Motor neuron (in vitro differentiated cells): ENCODE measurements at regions not wholly inside any gene's neighbourhood (a gene's known extent, or its start where the extent isn't known, plus 50 kb on each side); places are given as distances from the start of the nearest gene placed in this dataset.

Experiments
- ATAC-seq, 8 experiments: fragments of 200-7000 bp; cut with Tn5 transposase; replicated peaks in 6 of 8; 2 replicates each; pipeline ENCODE4 v1.8.0; 2021; ENCODE audit warnings: mild to moderate bottlenecking in 8 of 8, moderate library complexity in 8 of 8
- H3K27ac ChIP-seq, 2 donors: fragments of 250-450 bp; sonication (Bioruptor Pico); 2 replicates each; pipeline ENCODE4 v1.9.0; 2021; ENCODE audit warnings: antibody characterized with exemption in 2 of 2, mild to moderate bottlenecking in 2 of 2, moderate library complexity in 1 of 2
- H3K4me1 ChIP-seq, 2 donors: fragments of 250-450 bp; sonication (Bioruptor Pico); replicated peaks in 1 of 2; 2 replicates each; pipeline ENCODE4 v1.6.1; 2021; ENCODE audit warnings: antibody characterized with exemption in 2 of 2, mild to moderate bottlenecking in 2 of 2, moderate library complexity in 1 of 2
- H3K4me3 ChIP-seq, 5 donors: fragments of 250-450 bp; sonication (Bioruptor Pico); 2 replicates each; pipeline ENCODE4 v1.9.0; 2021; ENCODE audit warnings: antibody characterized with exemption in 5 of 5, mild to moderate bottlenecking in 5 of 5, moderate library complexity in 4 of 5
- WGBS, 10 experiments: fragments of 450-650 bp; shearing (Covaris generic); methylation state at CpG; one replicate each; pipeline ENCODE4 v1.0.0; 2022; 5-methylcytosine and 5-hydroxymethylcytosine counted together
- in situ Hi-C, 9 experiments: fragments of 400-800 bp; cut with MboI; loops; one replicate each; pipeline ENCODE4 v1.15.0; 2021; ENCODE audit warnings: low sequenced_read_pairs in 9 of 9, low pct_unique_long_range_greater_than_20kb in 2 of 9; ENCODE audit not compliant: unreplicated experiment in 9 of 9

DNA sequence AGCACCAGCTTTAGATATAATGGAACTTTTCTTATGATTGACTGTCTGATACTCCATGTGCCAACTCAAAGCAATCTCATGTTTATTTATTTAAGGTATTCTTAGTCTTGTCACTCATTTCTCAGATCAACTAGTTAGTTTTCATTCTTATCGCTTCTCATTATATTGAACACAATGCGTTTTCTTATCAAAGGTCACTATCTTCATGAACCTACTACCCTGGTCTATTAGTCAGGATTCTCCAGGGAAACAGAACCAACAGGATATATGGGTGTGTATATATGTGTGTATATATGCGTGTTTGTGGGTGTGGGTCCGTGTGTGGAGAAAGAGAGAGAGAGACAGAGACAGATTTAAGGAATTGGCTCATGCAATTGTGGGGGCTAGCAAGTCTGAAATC, 619.9 kb downstream of the ZEB2 start:
- Histone ChIP-seq H3K27ac (no peak overlapping the region), H3K4me1 (no peaks in the 10 kb centered on the region), H3K4me3 (no peak overlapping the region)
- in situ Hi-C loops: no loop called here
- WGBS, 10 experiments: 0 to 100% (median 90%) methylated on average over 1 to 4 of the region's 4 CpGs
- peak in 1 of 8 experiments; percentile 40 for ATAC-seq

GRCh38 chr2:143893371-143893770, 626.5 kb downstream of the ZEB2 start:
- Histone ChIP-seq H3K4me3 (no peak overlapping the region), H3K4me1 (peaks cover 4 to 8% of the 10 kb centered on the region in 2 donors), H3K27ac (no peak overlapping the region)
- in situ Hi-C loops: no loop called here
- peak in 5 of 8 experiments; percentile 14 to 47 (median 31) for ATAC-seq
- WGBS, 10 experiments: 47 to 89% methylated on average over 3 of the region's 3 CpGs; no CpG with 5 or more reads in 8 of the 10 experiments

- H3K4me3 ChIP-seq: no peak overlapping the region
- ATAC-seq: peak in 3 of 8 experiments; percentile 36 to 55 (median 40)
- peaks cover 4 to 8% of the 10 kb centered on the region in 2 donors for H3K4me1 ChIP-seq
- H3K27ac ChIP-seq: no peak overlapping the region
- WGBS, 10 experiments: 3 to 64% (median 29%) methylated on average over 1 to 7 of the region's 7 CpGs; no CpG with 5 or more reads in 2 of the 10 experiments
- in situ Hi-C loops: no loop called here
These were observed 628.0 kb downstream of the ZEB2 start for GRCh38 chr2:143891879-143892308.

GRCh38 chr2:143890798-143891197, 629.1 kb downstream of the ZEB2 start:
- WGBS, 10 experiments: 33 to 100% (median 85%) methylated on average over 1 to 3 of the region's 3 CpGs; no CpG with 5 or more reads in 2 of the 10 experiments
- Histone ChIP-seq H3K27ac (no peak overlapping the region), H3K4me3 (no peak overlapping the region), H3K4me1 (peaks cover 4 to 8% of the 10 kb centered on the region in 2 donors)
- no peak for ATAC-seq
- in situ Hi-C loops: no loop called here

DNA sequence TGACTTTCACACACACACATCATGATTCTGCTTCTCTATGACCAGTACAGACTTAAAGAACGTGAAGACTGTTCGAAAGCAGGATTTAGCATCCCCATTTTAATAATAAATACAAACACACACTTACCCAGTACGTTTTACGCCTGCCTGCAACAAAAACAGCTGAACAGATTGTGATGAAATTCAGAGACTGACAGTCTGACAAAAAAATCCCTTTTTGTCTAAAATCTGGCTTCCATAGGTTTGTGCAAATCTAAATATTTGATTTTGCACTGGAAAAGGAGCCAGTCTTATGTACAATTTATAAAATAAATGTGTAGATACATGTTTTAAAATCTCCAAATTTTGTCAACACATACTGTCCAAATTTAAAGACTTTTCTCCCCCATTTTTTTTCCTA, 630.7 kb downstream of the ZEB2 start:
- no peak for ATAC-seq
- Histone ChIP-seq H3K4me3 (no peak overlapping the region), H3K27ac (no peak overlapping the region), H3K4me1 (peaks cover 4 to 8% of the 10 kb centered on the region in 2 donors)
- 73 to 100% (median 88%) methylated on average over 2 to 4 of the region's 4 CpGs; no CpG with 5 or more reads in 1 of the 10 experiments for WGBS, 10 experiments
- in situ Hi-C loops: no loop called here

DNA sequence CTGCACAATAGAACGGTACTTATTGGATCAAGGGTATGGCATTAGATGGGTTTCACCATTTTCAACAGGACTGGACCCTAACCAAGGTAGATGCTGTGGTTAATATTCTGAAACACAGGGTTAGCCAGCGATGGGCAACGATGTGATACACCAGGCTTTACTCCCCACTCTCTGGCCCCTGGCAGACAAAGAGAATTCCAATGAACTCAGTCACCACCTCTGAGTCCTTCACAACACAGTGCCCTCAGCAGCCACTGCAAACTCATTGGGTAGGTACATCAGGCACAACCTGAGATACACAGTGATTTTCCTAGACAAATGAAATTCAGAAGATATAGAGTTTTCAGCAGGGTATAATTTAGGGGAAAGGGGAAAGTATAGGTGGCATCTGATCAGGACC, 634.5 kb downstream of the ZEB2 start:
- ATAC-seq: no peak
- Histone ChIP-seq H3K4me3 (no peak overlapping the region), H3K27ac (no peak overlapping the region), H3K4me1 (no peaks in the 10 kb centered on the region)
- in situ Hi-C loops: no loop called here
- 71 to 100% (median 83%) methylated on average over 1 to 3 of the region's 3 CpGs; no CpG with 5 or more reads in 5 of the 10 experiments for WGBS, 10 experiments

- WGBS, 10 experiments: 33 to 100% (median 92%) methylated on average over 1 to 2 of the region's 2 CpGs; no CpG with 5 or more reads in 4 of the 10 experiments
- no peak for ATAC-seq
- in situ Hi-C loops: no loop called here
These were observed 638.7 kb downstream of the ZEB2 start for GRCh38 chr2:143881246-143881645.

DNA sequence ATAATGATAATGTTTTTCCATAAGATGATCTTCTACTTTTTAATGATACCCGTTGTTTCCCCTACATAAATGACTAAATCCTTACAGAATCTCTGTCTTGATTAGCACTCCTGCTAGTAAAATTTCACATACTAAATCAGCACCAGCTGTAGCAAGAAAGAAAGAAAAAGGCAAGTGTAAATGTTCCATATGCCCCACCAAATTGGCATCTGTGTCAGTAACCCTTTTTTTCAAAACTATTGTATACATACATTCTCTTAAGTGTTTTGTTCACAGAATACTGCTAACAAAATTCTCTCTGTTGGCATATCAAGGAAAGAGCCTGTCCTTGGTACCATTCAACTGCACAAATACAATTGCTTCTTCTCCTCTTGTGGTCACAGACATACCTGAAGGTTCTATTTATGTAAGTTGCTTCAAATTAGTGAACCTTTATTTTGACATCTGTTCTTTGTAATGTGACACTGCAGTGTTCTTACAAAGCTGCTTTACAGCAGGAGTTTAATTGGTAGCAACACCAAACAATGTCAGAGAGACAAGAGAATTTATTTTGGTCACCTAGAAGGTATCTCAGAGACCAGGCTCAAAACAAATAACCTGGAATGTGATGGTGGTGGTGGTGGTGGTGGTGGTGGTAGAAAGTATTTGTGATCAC, 641.9 kb downstream of the ZEB2 start:
- no peak for ATAC-seq
- no peak overlapping the region for H3K27ac ChIP-seq
- no peak overlapping the region for H3K4me3 ChIP-seq
- H3K4me1 ChIP-seq: no peaks in the 10 kb centered on the region
- in situ Hi-C loops: no loop called here
- 0 to 100% (median 67%) methylated on average over 1 of the region's 1 CpG; no CpG with 5 or more reads in 1 of the 10 experiments for whole genome bisulfite sequencing, 10 experiments

More at GRCh38 chr2:143881246-143881645, 638.7 kb downstream of the ZEB2 start:
- Histone ChIP-seq H3K27ac (no peak overlapping the region), H3K4me3 (no peak overlapping the region), H3K4me1 (no peaks in the 10 kb centered on the region)

- in situ Hi-C loops: no loop called here
- Histone ChIP-seq H3K4me3 (no peak overlapping the region), H3K4me1 (no peaks in the 10 kb centered on the region), H3K27ac (no peak overlapping the region)
- WGBS, 10 experiments: 58 to 100% (median 69%) methylated on average over 2 to 10 of the region's 11 CpGs
- no peak for ATAC-seq
These were observed 642.9 kb downstream of the ZEB2 start for GRCh38 chr2:143877056-143877455.

GRCh38 chr2:143875295-143876233, 644.4 kb downstream of the ZEB2 start:
- 66 to 100% (median 84%) methylated on average over 2 to 9 of the region's 9 CpGs for WGBS, 10 experiments
- no peak overlapping the region for H3K4me3 ChIP-seq
- no peaks in the 10 kb centered on the region for H3K4me1 ChIP-seq
- in situ Hi-C loops: no loop called here
- ATAC-seq: no peak
- no peak overlapping the region for H3K27ac ChIP-seq

DNA sequence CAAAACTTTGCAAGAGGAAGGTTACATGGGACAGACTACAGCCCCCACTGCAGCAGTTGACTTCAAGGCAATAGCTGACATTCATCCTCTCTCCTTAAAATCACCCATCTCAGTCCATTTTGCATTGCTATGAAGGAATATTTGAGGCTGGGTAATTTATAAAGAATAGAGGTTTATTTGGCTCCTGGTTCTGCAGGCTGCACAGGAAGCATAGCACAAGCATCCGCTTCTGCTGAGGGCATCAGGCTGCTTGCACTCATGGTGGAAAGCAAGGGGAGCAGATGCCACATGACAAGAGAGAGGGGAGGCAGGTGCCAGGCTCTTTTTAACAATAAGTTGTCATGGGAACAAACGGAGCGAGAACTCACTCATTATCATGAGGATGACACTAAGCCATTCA, 646.0 kb downstream of the ZEB2 start:
- H3K4me3 ChIP-seq: no peak overlapping the region
- ATAC-seq: peak in 1 of 8 experiments; percentile 26
- in situ Hi-C loops: no loop called here
- H3K27ac ChIP-seq: no peak overlapping the region
- H3K4me1 ChIP-seq: no peaks in the 10 kb centered on the region
- WGBS, 10 experiments: 57 to 100% (median 94%) methylated on average over 1 to 3 of the region's 3 CpGs; no CpG with 5 or more reads in 4 of the 10 experiments

GRCh38 chr2:143870696-143871095, 649.2 kb downstream of the ZEB2 start:
- H3K4me3 ChIP-seq: no peak overlapping the region
- in situ Hi-C loops: no loop called here
- no peak overlapping the region for H3K27ac ChIP-seq
- H3K4me1 ChIP-seq: no peaks in the 10 kb centered on the region
- no peak for ATAC-seq
- WGBS, 10 experiments: 22 to 100% (median 83%) methylated on average over 1 of the region's 1 CpG

- Histone ChIP-seq H3K4me1 (no peaks in the 10 kb centered on the region), H3K27ac (no peak overlapping the region), H3K4me3 (no peak overlapping the region)
- ATAC-seq: no peak
- in situ Hi-C loops: no loop called here
These were observed 662.9 kb downstream of the ZEB2 start for GRCh38 chr2:143856978-143857377.
